ENCODE measurements at regions not wholly inside any gene's neighbourhood (a gene's known extent, or its start where the extent isn't known, plus 50 kb on each side); places are given as distances from the start of the nearest gene placed in this dataset.

DNA sequence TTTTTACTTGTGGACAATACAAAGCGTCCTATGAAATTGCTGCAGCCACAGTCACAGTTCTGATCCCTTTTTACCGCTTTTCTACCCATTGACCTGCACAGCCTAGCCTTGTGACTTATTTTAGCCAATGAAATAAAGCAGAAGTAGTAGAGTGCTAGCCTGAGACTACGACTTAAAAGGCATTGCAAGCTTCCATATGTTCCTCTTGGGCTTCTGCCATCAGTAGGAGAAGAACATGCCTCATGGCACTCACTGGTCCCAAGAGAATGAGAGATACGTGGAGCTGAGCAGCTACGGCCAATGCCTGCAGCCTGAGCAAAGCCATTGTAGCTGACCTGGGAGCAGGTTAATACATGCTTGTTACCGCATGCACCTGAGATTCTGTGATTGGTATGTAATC, 416.6 kb upstream of the CLINT1 start:
- Histone ChIP-seq H3K4me3 (no peak overlapping the region), H3K4me1 (no peaks in the 10 kb centered on the region), H3K9me3 (no peaks in the 10 kb centered on the region), H3K27me3 (no peaks in the 10 kb centered on the region), H3K36me3 (no peaks in the 10 kb centered on the region), H3K27ac (no peak overlapping the region)
- 82% methylated on average over 6 of the region's 6 CpGs for WGBS, 2 donors
- ATAC-seq (ENCODE audit: low FRiP score in 2 of 2) (no peak), DNase-seq (no peak)
- TF ChIP-seq EP300 (IDR thresholded peaks at IDR 0.05) (no peak), POLR2AphosphoS5 (IDR thresholded peaks at IDR 0.05) (no peak), POLR2A (IDR thresholded peaks at IDR 0.05) (no peak)
- TF ChIP-seq, protein P1, sequence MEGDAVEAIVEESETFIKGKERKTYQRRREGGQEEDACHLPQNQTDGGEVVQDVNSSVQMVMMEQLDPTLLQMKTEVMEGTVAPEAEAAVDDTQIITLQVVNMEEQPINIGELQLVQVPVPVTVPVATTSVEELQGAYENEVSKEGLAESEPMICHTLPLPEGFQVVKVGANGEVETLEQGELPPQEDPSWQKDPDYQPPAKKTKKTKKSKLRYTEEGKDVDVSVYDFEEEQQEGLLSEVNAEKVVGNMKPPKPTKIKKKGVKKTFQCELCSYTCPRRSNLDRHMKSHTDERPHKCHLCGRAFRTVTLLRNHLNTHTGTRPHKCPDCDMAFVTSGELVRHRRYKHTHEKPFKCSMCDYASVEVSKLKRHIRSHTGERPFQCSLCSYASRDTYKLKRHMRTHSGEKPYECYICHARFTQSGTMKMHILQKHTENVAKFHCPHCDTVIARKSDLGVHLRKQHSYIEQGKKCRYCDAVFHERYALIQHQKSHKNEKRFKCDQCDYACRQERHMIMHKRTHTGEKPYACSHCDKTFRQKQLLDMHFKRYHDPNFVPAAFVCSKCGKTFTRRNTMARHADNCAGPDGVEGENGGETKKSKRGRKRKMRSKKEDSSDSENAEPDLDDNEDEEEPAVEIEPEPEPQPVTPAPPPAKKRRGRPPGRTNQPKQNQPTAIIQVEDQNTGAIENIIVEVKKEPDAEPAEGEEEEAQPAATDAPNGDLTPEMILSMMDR (IDR thresholded peaks at IDR 0.05), result no peak

GRCh38 chr5:158273035-158273434, 414.1 kb upstream of the CLINT1 start:
- WGBS, 2 donors, result 59 to 66% methylated on average over 6 of the region's 6 CpGs
- H3K9me3 ChIP-seq, result no peaks in the 10 kb centered on the region
- ATAC-seq (ENCODE audit: low FRiP score in 2 of 2) (no peak), DNase-seq (no peak)
- H3K4me1 ChIP-seq, result no peaks in the 10 kb centered on the region
- no peaks in the 10 kb centered on the region for H3K36me3 ChIP-seq
- no peak for TF ChIP-seq POLR2A (IDR thresholded peaks at IDR 0.05)
- TF ChIP-seq, protein P1 (IDR thresholded peaks at IDR 0.05), result no peak
- no peak for TF ChIP-seq POLR2AphosphoS5 (IDR thresholded peaks at IDR 0.05)
- no peak for TF ChIP-seq EP300 (IDR thresholded peaks at IDR 0.05)
- no peaks in the 10 kb centered on the region for H3K27me3 ChIP-seq
- H3K4me3 ChIP-seq, result no peak overlapping the region
- H3K27ac ChIP-seq, result no peak overlapping the region

- Histone ChIP-seq H3K4me1 (no peaks in the 10 kb centered on the region), H3K27me3 (no peaks in the 10 kb centered on the region), H3K4me3 (no peak overlapping the region), H3K36me3 (no peaks in the 10 kb centered on the region), H3K27ac (no peak overlapping the region), H3K9me3 (no peaks in the 10 kb centered on the region)
- WGBS, 2 donors, result 58 to 67% methylated on average over 3 of the region's 3 CpGs
- DNase-seq (no peak), ATAC-seq (ENCODE audit: low FRiP score in 2 of 2) (no peak)
- TF ChIP-seq POLR2A (IDR thresholded peaks at IDR 0.05), result no peak
- no peak for TF ChIP-seq POLR2AphosphoS5 (IDR thresholded peaks at IDR 0.05)
Observed at GRCh38 chr5:158272409-158272808, 413.5 kb upstream of the CLINT1 start.

DNA sequence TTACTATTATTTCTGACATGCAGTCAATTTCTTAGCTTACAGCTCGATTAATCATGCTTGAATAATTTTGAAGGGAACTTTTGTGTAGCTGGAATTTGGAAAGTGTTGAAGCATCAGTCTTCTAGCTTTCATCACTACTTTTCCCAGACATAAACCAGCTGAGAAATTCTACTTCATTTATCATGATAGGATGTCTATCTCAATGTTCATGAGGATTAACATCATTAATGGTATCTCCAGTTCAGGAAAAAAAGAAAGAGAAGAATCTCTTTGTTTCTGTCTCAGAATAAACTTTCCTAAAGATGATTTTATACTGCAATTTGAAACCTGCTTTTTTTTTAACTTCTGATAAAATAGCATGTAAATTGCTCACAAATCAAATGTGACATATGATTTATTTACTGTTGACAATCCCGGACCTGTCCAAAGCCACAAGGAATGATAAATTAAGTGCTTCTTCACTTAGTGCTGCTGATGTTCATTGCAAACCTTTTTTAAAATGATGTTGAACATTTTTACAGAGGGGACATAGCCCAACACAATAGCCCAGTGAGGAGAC, 412.1 kb upstream of the CLINT1 start:
- 60 to 62% methylated on average over 2 of the region's 2 CpGs for WGBS, 2 donors
- no peaks in the 10 kb centered on the region for H3K36me3 ChIP-seq
- no peak for TF ChIP-seq EP300 (IDR thresholded peaks at IDR 0.05)
- TF ChIP-seq, protein P1 (IDR thresholded peaks at IDR 0.05), result no peak
- TF ChIP-seq POLR2AphosphoS5 (IDR thresholded peaks at IDR 0.05), result no peak
- no peak for TF ChIP-seq POLR2A (IDR thresholded peaks at IDR 0.05)
- no peak for DNase-seq
- H3K27me3 ChIP-seq, result no peaks in the 10 kb centered on the region
- H3K9me3 ChIP-seq, result no peaks in the 10 kb centered on the region
- no peak for ATAC-seq (ENCODE audit: low FRiP score in 2 of 2)
- no peak overlapping the region for H3K4me3 ChIP-seq
- no peak overlapping the region for H3K27ac ChIP-seq
- no peaks in the 10 kb centered on the region for H3K4me1 ChIP-seq

DNA sequence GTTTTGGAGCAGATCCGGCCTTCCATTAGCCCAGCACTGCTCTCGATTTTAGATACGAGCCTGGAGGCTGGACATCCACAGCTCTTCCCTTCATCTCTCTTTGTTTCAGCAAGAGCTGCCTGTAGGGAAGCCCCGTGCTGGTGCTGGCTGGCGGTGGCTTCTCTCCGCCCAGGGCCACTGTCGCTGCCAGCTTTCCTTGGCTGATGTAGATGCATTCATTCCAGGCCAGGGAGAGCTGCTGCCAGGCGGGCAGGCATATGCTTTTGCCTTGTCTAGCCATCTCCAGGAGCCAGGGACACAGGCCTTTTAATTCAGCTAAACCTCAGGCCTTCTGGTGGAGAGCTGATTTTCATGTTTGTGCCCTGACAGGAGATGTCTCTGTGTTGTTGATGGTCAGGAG, 409.3 kb upstream of the CLINT1 start:
- WGBS, 2 donors, result 93 to 97% methylated on average over 8 of the region's 8 CpGs
- H3K27ac ChIP-seq, result no peak overlapping the region
- H3K36me3 ChIP-seq, result no peaks in the 10 kb centered on the region
- ATAC-seq (ENCODE audit: low FRiP score in 2 of 2), result no peak
- peak in 1 of 2 donors; percentile 36 for DNase-seq
- no peak for TF ChIP-seq EP300 (IDR thresholded peaks at IDR 0.05)
- TF ChIP-seq, protein P1 (IDR thresholded peaks at IDR 0.05), result no peak
- no peak for TF ChIP-seq POLR2A (IDR thresholded peaks at IDR 0.05)
- TF ChIP-seq POLR2AphosphoS5 (IDR thresholded peaks at IDR 0.05), result no peak
- no peaks in the 10 kb centered on the region for H3K27me3 ChIP-seq
- H3K9me3 ChIP-seq, result no peaks in the 10 kb centered on the region
- no peaks in the 10 kb centered on the region for H3K4me1 ChIP-seq
- H3K4me3 ChIP-seq, result no peak overlapping the region
